ENCODE measurements at regions not wholly inside any gene's neighbourhood (a gene's known extent, or its start where the extent isn't known, plus 50 kb on each side); places are given as distances from the start of the nearest gene placed in this dataset.

GRCh38 chr12:22858849-22859570 is 234.0 kb downstream of the ETNK1 start:
- Histone ChIP-seq H3K9me3 (ENCODE audit: control insufficient read depth in 4 of 4, low read length in 3 of 4) (no peaks in the 10 kb centered on the region), H3K27me3 (ENCODE audit: control insufficient read depth in 4 of 4, insufficient read depth in 4 of 4, low read length in 3 of 4) (no peaks in the 10 kb centered on the region), H3K4me3 (ENCODE audit: low read depth in 1 of 3, low read length in 3 of 3) (no peak overlapping the region), H3K36me3 (ENCODE audit: control insufficient read depth in 4 of 4, insufficient read depth in 3 of 4, low read depth in 1 of 4, low read length in 3 of 4) (no peaks in the 10 kb centered on the region), H3K4me1 (ENCODE audit: control insufficient read depth in 4 of 4, insufficient read depth in 4 of 4, low read length in 3 of 4) (no peaks in the 10 kb centered on the region), H3K9ac (ENCODE audit: low read depth in 1 of 2, low read length in 2 of 2) (no peak overlapping the region), H3K27ac (ENCODE audit: low read depth in 1 of 2, low read length in 2 of 2) (no peak overlapping the region)
- 78% methylated on average over 9 of the region's 9 CpGs for WGBS
- no peak for TF ChIP-seq MAX (IDR thresholded peaks at IDR 0.05)
- no peak for DNase-seq (ENCODE audit: low spot score)

GRCh38 chr12:22860926-22861325 is 236.0 kb downstream of the ETNK1 start:
- Histone ChIP-seq H3K4me3 (ENCODE audit: low read depth in 1 of 3, low read length in 3 of 3) (no peak overlapping the region), H3K9ac (ENCODE audit: low read depth in 1 of 2, low read length in 2 of 2) (no peak overlapping the region), H3K4me1 (ENCODE audit: control insufficient read depth in 4 of 4, insufficient read depth in 4 of 4, low read length in 3 of 4) (no peaks in the 10 kb centered on the region), H3K27ac (ENCODE audit: low read depth in 1 of 2, low read length in 2 of 2) (no peak overlapping the region), H3K27me3 (ENCODE audit: control insufficient read depth in 4 of 4, insufficient read depth in 4 of 4, low read length in 3 of 4) (no peaks in the 10 kb centered on the region), H3K9me3 (ENCODE audit: control insufficient read depth in 4 of 4, low read length in 3 of 4) (no peaks in the 10 kb centered on the region), H3K36me3 (ENCODE audit: control insufficient read depth in 4 of 4, insufficient read depth in 3 of 4, low read depth in 1 of 4, low read length in 3 of 4) (no peaks in the 10 kb centered on the region)
- TF ChIP-seq ATF3 (IDR thresholded peaks at IDR 0.05) (no peak), RXRA (IDR thresholded peaks at IDR 0.05) (no peak), JUND (IDR thresholded peaks at IDR 0.05) (no peak), GABPA (IDR thresholded peaks at IDR 0.05 in 1 of 2, conservative IDR thresholded peaks at IDR 0.05 in 1 of 2) (no peak), SP1 (IDR thresholded peaks at IDR 0.05) (no peak), EGR1 (IDR thresholded peaks at IDR 0.05; ENCODE audit: low read depth in 2 of 2) (no peak), FOXA2 (IDR thresholded peaks at IDR 0.05) (no peak), RAD21 (IDR thresholded peaks at IDR 0.05) (no peak), TAF1 (conservative IDR thresholded peaks at IDR 0.05) (no peak), HNF4G (IDR thresholded peaks at IDR 0.05) (no peak), REST (IDR thresholded peaks at IDR 0.05) (no peak), CTCF (IDR thresholded peaks at IDR 0.05; ENCODE audit: low read depth, low read length, missing input control) (no peak), HNF4A (conservative IDR thresholded peaks at IDR 0.05) (no peak), YY1 (IDR thresholded peaks at IDR 0.05) (no peak), FOXA1 (IDR thresholded peaks at IDR 0.05) (no peak), MAX (IDR thresholded peaks at IDR 0.05) (no peak), ZBTB33 (IDR thresholded peaks at IDR 0.05) (no peak), NR2F2 (IDR thresholded peaks at IDR 0.05) (no peak)
- DNase-seq (ENCODE audit: low spot score): no peak
- WGBS: 77% methylated on average over 3 of the region's 3 CpGs

Measured in liver (tissue), 8 donors.